Nephron (organoid): ENCODE measurements at regions not wholly inside any gene's neighbourhood (a gene's known extent, or its start where the extent isn't known, plus 50 kb on each side); places are given as distances from the start of the nearest gene placed in this dataset.

ENCODE experiments used
- H3K27ac Mint-ChIP-seq, 3 experiments: 2 replicates each; pipeline ENCODE4 v1.8.0; 2020; ENCODE audit warnings: mixed read lengths in 3 of 3, mild to moderate bottlenecking in 2 of 3, moderate library complexity in 1 of 3
- H3K27me3 Mint-ChIP-seq: 2 replicates; pipeline ENCODE4 v1.8.0; 2021; ENCODE audit warnings: low read depth, mild to moderate bottlenecking, moderate library complexity, mixed read lengths
- H3K36me3 Mint-ChIP-seq: 2 replicates; pipeline ENCODE4 v1.8.0; 2020; ENCODE audit warnings: low read depth, mixed read lengths
- H3K4me1 Mint-ChIP-seq: 2 replicates; pipeline ENCODE4 v1.8.0; 2020; ENCODE audit warnings: mixed read lengths
- H3K4me3 Mint-ChIP-seq, 3 experiments: 2 replicates each; pipeline ENCODE4 v1.8.0; 2020; ENCODE audit warnings: mild to moderate bottlenecking in 3 of 3, mixed read lengths in 3 of 3, moderate library complexity in 2 of 3
- H3K9me3 Mint-ChIP-seq: 2 replicates; pipeline ENCODE4 v1.8.0; 2020; ENCODE audit warnings: mixed read lengths
- CTCF ChIP-seq, 3 experiments: fragments of 200-600 bp; sonication (generic); IDR thresholded peaks; one replicate each; pipeline ENCODE4 v1.5.0; 2021; ENCODE audit warnings: antibody characterized with exemption in 3 of 3; ENCODE audit not compliant: unreplicated experiment in 3 of 3

- H3K9me3 Mint-ChIP-seq: no peaks in the 10 kb centered on the region
- H3K4me1 Mint-ChIP-seq: peaks cover 26% of the 10 kb centered on the region
- TF ChIP-seq CTCF (IDR thresholded peaks at IDR 0.05; ENCODE audit: unreplicated experiment in 3 of 3): no peak
- no peak overlapping the region for H3K27ac Mint-ChIP-seq
- no peaks in the 10 kb centered on the region for H3K27me3 Mint-ChIP-seq
- no peaks in the 10 kb centered on the region for H3K36me3 Mint-ChIP-seq
- H3K4me3 Mint-ChIP-seq: no peak overlapping the region
Measured at GRCh38 chr11:71201936-71202597, 50.3 kb downstream of the SHANK2 start.

GRCh38 chr11:71201231-71201630 is 51.1 kb downstream of the SHANK2 start:
- Mint-ChIP-seq H3K27me3 (no peaks in the 10 kb centered on the region), H3K27ac (no peak overlapping the region), H3K36me3 (no peaks in the 10 kb centered on the region), H3K4me1 (peaks cover 19% of the 10 kb centered on the region), H3K4me3 (no peak overlapping the region), H3K9me3 (no peaks in the 10 kb centered on the region)
- no peak for TF ChIP-seq CTCF (IDR thresholded peaks at IDR 0.05; ENCODE audit: unreplicated experiment in 3 of 3)

DNA sequence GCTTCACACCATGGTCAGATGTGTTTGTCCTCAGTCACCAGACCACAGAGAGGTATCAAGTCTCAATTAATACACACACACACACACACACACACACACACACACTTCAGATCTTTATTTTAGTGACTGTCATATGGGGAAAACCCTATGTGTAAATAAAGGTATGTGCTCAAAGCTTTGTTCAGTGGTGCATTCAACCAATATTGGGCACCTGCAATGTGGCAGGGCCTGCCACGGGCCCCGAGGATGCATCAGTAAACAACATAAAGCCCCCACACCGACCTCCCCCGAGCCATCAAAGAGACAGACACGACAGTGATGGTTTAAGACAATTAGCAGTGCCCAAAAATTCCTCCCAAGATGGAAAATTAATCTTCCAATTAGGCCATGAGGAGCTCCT is 51.6 kb downstream of the SHANK2 start:
- Mint-ChIP-seq H3K27me3 (no peaks in the 10 kb centered on the region), H3K4me3 (no peak overlapping the region), H3K36me3 (no peaks in the 10 kb centered on the region), H3K4me1 (peaks cover 14% of the 10 kb centered on the region), H3K27ac (no peak overlapping the region), H3K9me3 (no peaks in the 10 kb centered on the region)
- TF ChIP-seq CTCF (IDR thresholded peaks at IDR 0.05; ENCODE audit: unreplicated experiment in 3 of 3): no peak

- Mint-ChIP-seq H3K4me3 (no peak overlapping the region), H3K36me3 (no peaks in the 10 kb centered on the region), H3K27ac (no peak overlapping the region), H3K9me3 (no peaks in the 10 kb centered on the region), H3K27me3 (no peaks in the 10 kb centered on the region), H3K4me1 (peaks cover 9% of the 10 kb centered on the region)
- no peak for TF ChIP-seq CTCF (IDR thresholded peaks at IDR 0.05; ENCODE audit: unreplicated experiment in 3 of 3)
Measured at GRCh38 chr11:71200172-71200716, 52.1 kb downstream of the SHANK2 start.

GRCh38 chr11:71199226-71199820 is 53.1 kb downstream of the SHANK2 start:
- Mint-ChIP-seq H3K36me3 (no peaks in the 10 kb centered on the region), H3K4me3 (no peak overlapping the region), H3K9me3 (no peaks in the 10 kb centered on the region), H3K27me3 (no peaks in the 10 kb centered on the region), H3K4me1 (peaks cover 9% of the 10 kb centered on the region), H3K27ac (peak overlapping the region in 1 of 3 experiments; percentile 44)
- TF ChIP-seq CTCF (IDR thresholded peaks at IDR 0.05; ENCODE audit: unreplicated experiment in 3 of 3): no peak

DNA sequence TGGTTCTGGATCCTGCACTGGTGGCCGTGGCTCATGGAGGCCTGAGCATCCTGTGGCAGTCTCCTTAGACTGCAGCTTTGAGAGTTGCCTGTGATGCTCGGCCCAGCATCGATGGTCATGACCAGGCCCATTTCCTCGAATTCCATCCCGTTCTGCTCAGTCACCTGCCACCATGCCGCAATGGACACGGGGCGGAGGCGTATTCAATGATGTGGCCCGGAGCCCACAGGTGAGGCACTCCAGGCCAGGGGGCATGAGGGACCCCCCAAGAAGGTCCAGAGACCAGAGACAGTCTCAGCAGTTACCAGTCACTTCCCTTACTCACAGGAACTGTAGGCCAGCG is 53.6 kb downstream of the SHANK2 start:
- Mint-ChIP-seq H3K4me1 (peaks cover 9% of the 10 kb centered on the region), H3K27me3 (no peaks in the 10 kb centered on the region), H3K27ac (peak overlapping the region in 1 of 3 experiments; percentile 44), H3K9me3 (no peaks in the 10 kb centered on the region), H3K4me3 (no peak overlapping the region), H3K36me3 (no peaks in the 10 kb centered on the region)
- TF ChIP-seq CTCF (IDR thresholded peaks at IDR 0.05; ENCODE audit: unreplicated experiment in 3 of 3): no peak
